Loucy (cell line): ENCODE measurements at regions not wholly inside any gene's neighbourhood (a gene's known extent, or its start where the extent isn't known, plus 50 kb on each side); places are given as distances from the start of the nearest gene placed in this dataset.

ENCODE experiments used
- H2AFZ ChIP-seq: fragments of 200-600 bp; sonication (generic); 2 replicates; pipeline ENCODE4 v1.6.0; 2016; ENCODE audit warnings: antibody characterized with exemption, mild to moderate bottlenecking, low read length, moderate library complexity
- H3F3A ChIP-seq: fragments of 200-600 bp; 2 replicates; pipeline ENCODE4 v1.6.0; 2016; ENCODE audit warnings: antibody characterized with exemption, low read depth, mild to moderate bottlenecking
- H3K27me3 ChIP-seq: fragments of 200-600 bp; sonication (generic); 2 replicates; pipeline ENCODE4 v1.6.1; 2014; ENCODE audit warnings: low read length, mild to moderate bottlenecking; ENCODE audit not compliant: insufficient read depth, poor library complexity, severe bottlenecking
- H3K36me3 ChIP-seq: fragments of 200-600 bp; sonication (generic); 2 replicates; pipeline ENCODE4 v1.6.1; 2016; ENCODE audit warnings: low read length; ENCODE audit not compliant: insufficient read depth
- H3K4me1 ChIP-seq: fragments of 200-600 bp; sonication (generic); 2 replicates; pipeline ENCODE4 v1.5.1; 2014; ENCODE audit warnings: low read length, mild to moderate bottlenecking; ENCODE audit not compliant: insufficient read depth, poor library complexity, severe bottlenecking
- H3K4me2 ChIP-seq: fragments of 200-600 bp; sonication (generic); 2 replicates; pipeline ENCODE4 v1.6.0; 2014; ENCODE audit warnings: antibody characterized with exemption, low read length, low read depth, mild to moderate bottlenecking; ENCODE audit not compliant: poor library complexity, severe bottlenecking
- H3K4me3 ChIP-seq: fragments of 200-600 bp; sonication (generic); 2 replicates; pipeline ENCODE4 v1.5.1; 2014; ENCODE audit warnings: low read length, mild to moderate bottlenecking, mixed read lengths; ENCODE audit not compliant: poor library complexity, severe bottlenecking
- H3K79me2 ChIP-seq: fragments of 200-600 bp; sonication (generic); 2 replicates; pipeline ENCODE4 v1.6.1; 2014; ENCODE audit warnings: low read length; ENCODE audit not compliant: insufficient read depth
- H3K9ac ChIP-seq: fragments of 200-600 bp; sonication (generic); 2 replicates; pipeline ENCODE4 v1.6.0; 2014; ENCODE audit warnings: mild to moderate bottlenecking, low read depth, low read length, moderate library complexity; ENCODE audit not compliant: poor library complexity, severe bottlenecking
- H3K9me2 ChIP-seq: fragments of 200-600 bp; sonication (generic); replicated peaks from 2 replicates; pipeline ENCODE4 v1.6.1; 2016; ENCODE audit warnings: low read depth, low read length, mixed read lengths
- H3K9me3 ChIP-seq: fragments of 200-600 bp; sonication (generic); 2 replicates; pipeline ENCODE4 v1.6.1; 2014; ENCODE audit warnings: mild to moderate bottlenecking, antibody characterized with exemption, low read length, low read depth; ENCODE audit not compliant: insufficient read depth
- H4K20me1 ChIP-seq: fragments of 200-600 bp; sonication (generic); 2 replicates; pipeline ENCODE4 v1.6.0; 2014; ENCODE audit warnings: antibody characterized with exemption, low read length, mild to moderate bottlenecking; ENCODE audit not compliant: insufficient read depth, poor library complexity, severe bottlenecking
- EZH2phosphoT487 ChIP-seq: fragments of 200-600 bp; IDR thresholded peaks from 2 replicates; pipeline ENCODE4 v1.6.1; 2018; ENCODE audit warnings: antibody characterized with exemption, mild to moderate bottlenecking, moderate library complexity, borderline replicate concordance
- TF ChIP-seq, protein P1 (sequence below): fragments of 200-600 bp; sonication (generic); conservative IDR thresholded peaks from 2 replicates; pipeline ENCODE4 v1.5.1; 2014; ENCODE audit warnings: mild to moderate bottlenecking, antibody characterized with exemption, low read length

DNA sequence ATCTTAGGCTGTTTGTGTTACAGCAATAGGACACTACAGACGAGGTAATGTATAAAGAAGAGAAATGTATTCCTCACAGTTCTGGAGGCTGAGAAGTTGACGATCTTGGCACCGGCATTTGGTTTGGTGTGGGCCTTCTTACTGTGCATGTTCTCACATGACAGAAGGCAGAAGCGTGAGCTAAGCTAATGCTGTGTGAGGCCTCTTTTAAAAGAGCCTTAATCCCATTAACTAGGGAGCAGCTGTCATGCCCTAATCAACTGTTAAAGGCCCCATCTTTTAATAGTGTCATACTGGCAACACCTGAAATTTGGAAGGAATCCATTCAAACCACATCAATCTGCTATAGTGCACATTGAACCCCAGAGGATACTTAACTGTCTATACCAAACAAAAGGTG, 992.9 kb downstream of the GALC start:
- Histone ChIP-seq H3K79me2 (no peaks in the 10 kb centered on the region), H3K36me3 (no peaks in the 10 kb centered on the region), H3K9me3 (no peaks in the 10 kb centered on the region), H3K4me2 (no peak overlapping the region), H3K4me3 (no peak overlapping the region), H3K27me3 (no peaks in the 10 kb centered on the region), H3F3A (no peaks in the 10 kb centered on the region), H3K9ac (no peak overlapping the region), H3K9me2 (no peaks in the 10 kb centered on the region), H3K4me1 (no peaks in the 10 kb centered on the region), H2AFZ (no peak overlapping the region), H4K20me1 (no peaks in the 10 kb centered on the region)
- no peak for TF ChIP-seq EZH2phosphoT487
- TF ChIP-seq, protein P1, sequence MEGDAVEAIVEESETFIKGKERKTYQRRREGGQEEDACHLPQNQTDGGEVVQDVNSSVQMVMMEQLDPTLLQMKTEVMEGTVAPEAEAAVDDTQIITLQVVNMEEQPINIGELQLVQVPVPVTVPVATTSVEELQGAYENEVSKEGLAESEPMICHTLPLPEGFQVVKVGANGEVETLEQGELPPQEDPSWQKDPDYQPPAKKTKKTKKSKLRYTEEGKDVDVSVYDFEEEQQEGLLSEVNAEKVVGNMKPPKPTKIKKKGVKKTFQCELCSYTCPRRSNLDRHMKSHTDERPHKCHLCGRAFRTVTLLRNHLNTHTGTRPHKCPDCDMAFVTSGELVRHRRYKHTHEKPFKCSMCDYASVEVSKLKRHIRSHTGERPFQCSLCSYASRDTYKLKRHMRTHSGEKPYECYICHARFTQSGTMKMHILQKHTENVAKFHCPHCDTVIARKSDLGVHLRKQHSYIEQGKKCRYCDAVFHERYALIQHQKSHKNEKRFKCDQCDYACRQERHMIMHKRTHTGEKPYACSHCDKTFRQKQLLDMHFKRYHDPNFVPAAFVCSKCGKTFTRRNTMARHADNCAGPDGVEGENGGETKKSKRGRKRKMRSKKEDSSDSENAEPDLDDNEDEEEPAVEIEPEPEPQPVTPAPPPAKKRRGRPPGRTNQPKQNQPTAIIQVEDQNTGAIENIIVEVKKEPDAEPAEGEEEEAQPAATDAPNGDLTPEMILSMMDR, result no peak

DNA sequence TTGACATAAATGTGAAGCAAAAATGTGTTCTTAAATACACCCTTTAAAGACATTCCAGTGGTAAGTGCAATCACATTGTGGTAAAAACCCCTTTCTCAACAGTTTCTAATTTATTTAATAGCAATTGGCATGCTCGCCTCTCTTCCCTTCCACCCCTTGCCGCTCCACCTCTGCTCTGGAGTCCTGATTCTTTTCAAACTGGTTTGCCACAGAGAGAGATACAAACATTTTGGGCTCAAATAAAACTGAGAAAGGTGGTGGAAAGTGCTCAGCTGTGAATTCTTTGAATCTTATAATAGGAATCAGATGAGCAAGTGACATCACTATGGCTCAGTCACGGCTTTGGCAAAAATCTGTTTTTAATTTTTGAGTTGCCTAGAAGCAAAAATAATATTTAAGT, 993.9 kb downstream of the GALC start:
- Histone ChIP-seq H3K4me3 (no peak overlapping the region), H3K36me3 (no peaks in the 10 kb centered on the region), H3K9me3 (no peaks in the 10 kb centered on the region), H3K79me2 (no peaks in the 10 kb centered on the region), H3K27me3 (no peaks in the 10 kb centered on the region), H3K9ac (no peak overlapping the region), H3F3A (no peaks in the 10 kb centered on the region), H3K4me2 (no peak overlapping the region), H2AFZ (no peak overlapping the region), H3K4me1 (no peaks in the 10 kb centered on the region), H3K9me2 (no peaks in the 10 kb centered on the region), H4K20me1 (no peaks in the 10 kb centered on the region)
- TF ChIP-seq, protein P1, result no peak
- TF ChIP-seq EZH2phosphoT487, result no peak

DNA sequence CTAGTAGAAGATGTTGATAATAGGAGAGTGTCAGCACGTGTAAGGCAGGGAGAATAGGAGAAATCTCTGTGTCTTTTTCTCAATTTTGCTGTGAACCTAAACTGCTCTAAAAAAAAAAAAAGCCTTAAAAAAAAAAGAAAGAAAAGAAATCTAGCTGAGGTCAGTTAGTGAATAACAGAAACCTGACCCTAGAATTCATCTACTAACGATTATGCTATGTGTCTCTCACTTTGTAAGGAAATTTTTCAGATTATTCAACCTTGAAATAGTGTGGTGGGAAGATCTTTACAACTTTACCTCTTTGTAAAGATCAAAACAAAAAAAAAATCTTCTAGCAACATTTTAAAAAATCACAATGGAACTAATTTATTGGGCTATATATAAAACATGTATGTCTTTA, 995.7 kb downstream of the GALC start:
- H2AFZ ChIP-seq, result no peak overlapping the region
- H3K4me1 ChIP-seq, result no peaks in the 10 kb centered on the region
- no peaks in the 10 kb centered on the region for H3F3A ChIP-seq
- H3K4me2 ChIP-seq, result no peak overlapping the region
- no peaks in the 10 kb centered on the region for H3K9me2 ChIP-seq
- H3K27me3 ChIP-seq, result no peaks in the 10 kb centered on the region
- no peaks in the 10 kb centered on the region for H3K79me2 ChIP-seq
- no peak overlapping the region for H3K9ac ChIP-seq
- no peak overlapping the region for H3K4me3 ChIP-seq
- H3K36me3 ChIP-seq, result no peaks in the 10 kb centered on the region
- no peak for TF ChIP-seq EZH2phosphoT487
- TF ChIP-seq, protein P1, result no peak
- H4K20me1 ChIP-seq, result no peaks in the 10 kb centered on the region
- H3K9me3 ChIP-seq, result no peaks in the 10 kb centered on the region
